BE2C (cell line): ENCODE measurements at regions not wholly inside any gene's neighbourhood (a gene's known extent, or its start where the extent isn't known, plus 50 kb on each side); places are given as distances from the start of the nearest gene placed in this dataset.

ENCODE experiments used
- DNase-seq: peaks from one replicate; pipeline ENCODE4 v3.0.0-alpha.2; 2020
- H3K27me3 ChIP-seq: fragments of 250-450 bp; sonication (Bioruptor Pico); 2 replicates; pipeline ENCODE4 v1.5.1; 2020; ENCODE audit warnings: mild to moderate bottlenecking
- H3K36me3 ChIP-seq: fragments of 250-450 bp; sonication (Bioruptor Pico); 2 replicates; pipeline ENCODE4 v1.5.1; 2020; ENCODE audit warnings: mild to moderate bottlenecking
- H3K4me1 ChIP-seq: fragments of 250-450 bp; sonication (Bioruptor Pico); 2 replicates; pipeline ENCODE4 v1.5.1; 2020
- H3K4me3 ChIP-seq: 2 replicates; pipeline ENCODE4 v1.5.1; 2011; ENCODE audit warnings: low read depth, low read length
- H3K9me3 ChIP-seq: fragments of 250-450 bp; sonication (Bioruptor Pico); 2 replicates; pipeline ENCODE4 v1.5.1; 2020
- CTCF ChIP-seq: IDR thresholded peaks from 2 replicates; pipeline ENCODE4 v1.5.1; 2012; ENCODE audit warnings: mild to moderate bottlenecking, low read depth, low read length

GRCh38 chr11:115598257-115598901 is 94.2 kb upstream of the CADM1 start:
- no peaks in the 10 kb centered on the region for H3K9me3 ChIP-seq
- TF ChIP-seq CTCF, result no peak
- H3K27me3 ChIP-seq, result no peaks in the 10 kb centered on the region
- H3K4me3 ChIP-seq, result no peak overlapping the region
- peaks cover 13% of the 10 kb centered on the region for H3K4me1 ChIP-seq
- DNase-seq, result no peak
- no peaks in the 10 kb centered on the region for H3K36me3 ChIP-seq

DNA sequence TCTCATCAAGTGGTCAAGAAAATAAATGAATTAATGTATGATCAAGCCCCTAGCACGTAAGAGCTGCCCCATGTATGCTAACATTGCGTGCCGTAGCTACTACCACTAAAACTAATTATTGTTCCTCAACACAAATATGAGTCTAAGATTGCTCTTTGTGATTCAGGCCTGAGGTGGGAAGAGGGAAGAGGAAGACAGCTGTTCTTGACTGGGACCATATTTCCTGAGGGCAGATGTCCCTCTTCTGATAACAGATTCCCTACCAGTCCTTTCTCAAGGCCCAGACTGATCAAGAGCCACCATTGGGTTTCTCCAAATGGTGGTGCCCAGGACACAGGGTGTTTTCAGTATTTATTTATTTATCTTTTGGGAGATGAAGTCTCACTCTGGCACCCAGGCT is 87.2 kb upstream of the CADM1 start:
- DNase-seq, result no peak
- H3K36me3 ChIP-seq, result no peaks in the 10 kb centered on the region
- H3K27me3 ChIP-seq, result no peaks in the 10 kb centered on the region
- TF ChIP-seq CTCF, result no peak
- no peak overlapping the region for H3K4me3 ChIP-seq
- no peaks in the 10 kb centered on the region; the same call in 1 of the 2 replicates for H3K9me3 ChIP-seq
- H3K4me1 ChIP-seq, result peaks cover 5% of the 10 kb centered on the region; the same call in 1 of the 2 replicates

- H3K4me1 ChIP-seq, result peaks cover 5% of the 10 kb centered on the region; the same call in 1 of the 2 replicates
- H3K9me3 ChIP-seq, result no peaks in the 10 kb centered on the region; the same call in 1 of the 2 replicates
- no peaks in the 10 kb centered on the region for H3K36me3 ChIP-seq
- peak; percentile 45 for DNase-seq
- no peak overlapping the region; the same call in 1 of the 2 replicates for H3K4me3 ChIP-seq
- H3K27me3 ChIP-seq, result no peaks in the 10 kb centered on the region
- TF ChIP-seq CTCF, result no peak
Measured at GRCh38 chr11:115590254-115590653, 86.0 kb upstream of the CADM1 start.

- no peaks in the 10 kb centered on the region for H3K27me3 ChIP-seq
- no peak overlapping the region for H3K4me3 ChIP-seq
- no peaks in the 10 kb centered on the region; the same call in 1 of the 2 replicates for H3K9me3 ChIP-seq
- no peak for DNase-seq
- peaks cover 3% of the 10 kb centered on the region for H3K4me1 ChIP-seq
- TF ChIP-seq CTCF, result no peak
- no peaks in the 10 kb centered on the region for H3K36me3 ChIP-seq
Measured at GRCh38 chr11:115587718-115588342, 83.6 kb upstream of the CADM1 start.

GRCh38 chr11:115585361-115586024 is 81.3 kb upstream of the CADM1 start:
- no peaks in the 10 kb centered on the region for H3K27me3 ChIP-seq
- H3K4me1 ChIP-seq, result peaks cover 12% of the 10 kb centered on the region
- no peaks in the 10 kb centered on the region for H3K36me3 ChIP-seq
- H3K4me3 ChIP-seq, result no peak overlapping the region
- H3K9me3 ChIP-seq, result no peaks in the 10 kb centered on the region; the same call in 1 of the 2 replicates
- TF ChIP-seq CTCF, result no peak
- no peak for DNase-seq
